ENCODE measurements at regions not wholly inside any gene's neighbourhood (a gene's known extent, or its start where the extent isn't known, plus 50 kb on each side); places are given as distances from the start of the nearest gene placed in this dataset.

DNA sequence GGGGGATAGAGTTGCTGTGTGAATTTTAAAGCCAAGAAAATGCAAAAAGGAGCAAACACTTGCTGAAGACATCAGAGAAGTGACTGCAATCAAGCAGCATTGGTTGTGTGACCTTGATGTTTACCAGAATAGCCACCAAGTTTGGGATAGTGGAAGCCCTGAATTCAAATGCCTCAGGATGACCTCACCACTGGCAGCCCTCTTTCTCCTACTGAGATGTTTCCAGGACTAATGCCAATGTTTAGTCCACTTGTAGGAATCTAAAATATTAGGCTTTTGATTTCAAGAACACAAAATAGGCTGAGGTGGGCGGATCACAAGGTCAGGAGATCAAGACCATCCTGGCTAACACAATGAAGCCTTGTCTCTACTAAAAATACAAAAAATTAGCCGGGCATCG is 112.2 kb upstream of the NUDT12 start:
- peak; percentile 49 for DNase-seq (ENCODE audit: low read depth, low spot score)

DNA sequence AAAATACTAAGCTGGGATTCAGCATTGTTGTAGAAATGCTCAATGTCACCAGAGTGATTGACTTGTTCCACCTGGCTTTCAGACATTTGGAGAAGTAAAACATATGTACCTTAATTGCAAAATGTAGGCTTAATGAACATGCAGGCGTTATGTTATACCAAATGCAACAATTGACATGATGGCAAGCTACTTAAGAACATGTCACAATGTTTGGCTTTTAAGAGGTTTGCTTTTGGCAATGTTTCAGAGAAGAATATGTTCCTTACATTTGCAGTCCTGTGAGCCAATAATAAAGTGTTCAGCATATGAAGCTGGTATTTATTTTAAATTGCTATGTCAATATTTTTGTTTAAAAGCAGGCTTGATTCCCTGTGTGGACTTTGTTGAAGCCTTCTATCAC is 111.7 kb upstream of the NUDT12 start:
- DNase-seq (ENCODE audit: low read depth, low spot score), result peak; percentile 17
- in situ Hi-C loops (cut with HindIII; ENCODE audit: low sequenced_read_pairs), result no loop called here
- no peak overlapping the region for H3K4me3 ChIP-seq (ENCODE audit: low read depth, low read length)
- TF ChIP-seq, protein P1, sequence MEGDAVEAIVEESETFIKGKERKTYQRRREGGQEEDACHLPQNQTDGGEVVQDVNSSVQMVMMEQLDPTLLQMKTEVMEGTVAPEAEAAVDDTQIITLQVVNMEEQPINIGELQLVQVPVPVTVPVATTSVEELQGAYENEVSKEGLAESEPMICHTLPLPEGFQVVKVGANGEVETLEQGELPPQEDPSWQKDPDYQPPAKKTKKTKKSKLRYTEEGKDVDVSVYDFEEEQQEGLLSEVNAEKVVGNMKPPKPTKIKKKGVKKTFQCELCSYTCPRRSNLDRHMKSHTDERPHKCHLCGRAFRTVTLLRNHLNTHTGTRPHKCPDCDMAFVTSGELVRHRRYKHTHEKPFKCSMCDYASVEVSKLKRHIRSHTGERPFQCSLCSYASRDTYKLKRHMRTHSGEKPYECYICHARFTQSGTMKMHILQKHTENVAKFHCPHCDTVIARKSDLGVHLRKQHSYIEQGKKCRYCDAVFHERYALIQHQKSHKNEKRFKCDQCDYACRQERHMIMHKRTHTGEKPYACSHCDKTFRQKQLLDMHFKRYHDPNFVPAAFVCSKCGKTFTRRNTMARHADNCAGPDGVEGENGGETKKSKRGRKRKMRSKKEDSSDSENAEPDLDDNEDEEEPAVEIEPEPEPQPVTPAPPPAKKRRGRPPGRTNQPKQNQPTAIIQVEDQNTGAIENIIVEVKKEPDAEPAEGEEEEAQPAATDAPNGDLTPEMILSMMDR (IDR thresholded peaks at IDR 0.05; ENCODE audit: low read depth, low read length), result no peak

More for the DNA sequence above, 112.2 kb upstream of the NUDT12 start:
- TF ChIP-seq, protein P1 (IDR thresholded peaks at IDR 0.05; ENCODE audit: low read depth, low read length), result no peak
- H3K4me3 ChIP-seq (ENCODE audit: low read depth, low read length), result no peak overlapping the region
- in situ Hi-C loops (cut with HindIII; ENCODE audit: low sequenced_read_pairs), result no loop called here

DNA sequence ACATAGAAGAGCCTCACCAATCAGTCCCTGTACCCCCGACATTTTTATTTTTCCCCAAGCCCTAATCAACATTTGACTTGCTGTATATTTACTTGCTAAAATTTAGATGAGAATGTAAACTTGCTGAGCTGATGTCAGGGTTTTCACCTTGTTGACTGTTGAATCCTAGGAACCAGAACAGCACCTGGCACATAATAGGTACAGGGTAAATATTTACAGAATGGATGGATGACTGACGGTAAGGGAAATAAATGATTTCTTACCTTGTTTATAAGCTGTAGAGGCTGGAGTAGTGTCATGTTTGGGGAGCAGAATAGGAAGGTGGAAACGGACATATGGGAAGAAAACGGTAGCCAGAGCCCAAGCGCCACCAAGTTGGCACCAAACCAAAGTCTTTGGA is 107.0 kb upstream of the NUDT12 start:
- TF ChIP-seq, protein P1 (IDR thresholded peaks at IDR 0.05; ENCODE audit: low read depth, low read length), result no peak
- no peak overlapping the region for H3K4me3 ChIP-seq (ENCODE audit: low read depth, low read length)
- in situ Hi-C loops (cut with HindIII; ENCODE audit: low sequenced_read_pairs), result no loop called here

DNA sequence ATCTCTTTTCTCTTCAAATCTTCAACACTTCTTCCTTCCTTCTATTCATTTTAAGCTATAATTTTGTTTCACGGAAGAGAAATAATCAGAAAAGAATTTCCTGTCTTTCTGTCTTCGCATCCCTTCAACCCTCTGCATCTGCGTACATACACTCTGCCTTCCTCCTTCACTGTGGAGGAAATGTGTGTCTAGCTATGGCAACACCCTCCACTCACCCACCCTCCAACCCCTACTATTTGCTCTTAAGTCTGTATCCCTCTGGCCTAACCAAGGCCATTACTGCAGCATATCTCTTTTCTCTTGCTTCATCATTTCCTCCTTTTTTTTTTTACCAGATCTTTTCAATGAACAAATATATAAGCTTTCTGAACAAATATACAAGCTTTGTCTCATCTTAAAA is 105.7 kb upstream of the NUDT12 start:
- in situ Hi-C loops (cut with HindIII; ENCODE audit: low sequenced_read_pairs), result no loop called here
- DNase-seq (ENCODE audit: low read depth, low spot score), result no peak

More for the DNA sequence above, 107.0 kb upstream of the NUDT12 start:
- DNase-seq (ENCODE audit: low read depth, low spot score), result no peak

DNA sequence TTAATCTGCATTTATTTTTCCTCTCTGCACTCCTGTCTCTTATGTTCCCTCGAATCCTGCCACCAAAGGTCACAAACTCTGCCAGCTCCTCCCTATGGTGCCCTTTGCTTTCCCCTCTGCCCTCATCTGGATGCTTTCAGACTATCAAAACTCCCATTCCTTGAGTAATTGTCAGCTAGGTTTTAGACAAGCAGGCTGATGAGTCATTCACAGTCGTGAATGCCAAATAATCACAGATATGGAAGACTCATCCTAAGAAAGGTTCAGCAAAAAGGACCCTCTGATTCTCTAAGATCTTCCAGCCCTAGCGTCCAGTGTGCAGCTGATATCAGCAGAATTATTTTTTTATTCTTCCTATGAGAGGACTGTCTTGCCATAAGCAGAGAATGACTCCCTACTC is 104.5 kb upstream of the NUDT12 start:
- DNase-seq (ENCODE audit: low read depth, low spot score), result peak; percentile 28
- TF ChIP-seq, protein P1 (IDR thresholded peaks at IDR 0.05; ENCODE audit: low read depth, low read length), result no peak
- in situ Hi-C loops (cut with HindIII; ENCODE audit: low sequenced_read_pairs), result no loop called here
- no peak overlapping the region for H3K4me3 ChIP-seq (ENCODE audit: low read depth, low read length)

More for the DNA sequence above, 105.7 kb upstream of the NUDT12 start:
- no peak overlapping the region for H3K4me3 ChIP-seq (ENCODE audit: low read depth, low read length)
- TF ChIP-seq, protein P1 (IDR thresholded peaks at IDR 0.05; ENCODE audit: low read depth, low read length), result no peak

DNA sequence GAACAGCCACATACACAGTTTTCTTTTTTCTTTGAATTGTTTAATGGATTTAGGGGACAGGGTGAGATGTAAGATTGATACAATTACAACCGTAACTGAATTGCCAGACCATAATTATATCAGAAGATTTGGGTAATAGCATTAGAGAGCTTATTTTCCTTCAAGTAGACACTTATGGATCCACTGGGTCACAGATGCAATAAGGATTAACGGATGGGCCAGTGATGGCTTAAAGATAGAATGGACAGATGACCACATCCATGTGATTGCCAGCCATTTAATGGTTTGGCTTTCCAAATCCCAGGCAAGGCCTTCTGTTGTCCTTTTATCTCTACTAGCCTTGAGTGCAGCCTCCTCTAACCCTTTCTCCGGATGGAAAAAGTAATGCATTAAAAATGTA is 94.7 kb upstream of the NUDT12 start:
- no peak overlapping the region for H3K4me3 ChIP-seq (ENCODE audit: low read depth, low read length)
- DNase-seq (ENCODE audit: low read depth, low spot score), result no peak
- TF ChIP-seq, protein P1 (IDR thresholded peaks at IDR 0.05; ENCODE audit: low read depth, low read length), result no peak
- in situ Hi-C loops (cut with HindIII; ENCODE audit: low sequenced_read_pairs), result no loop called here

DNA sequence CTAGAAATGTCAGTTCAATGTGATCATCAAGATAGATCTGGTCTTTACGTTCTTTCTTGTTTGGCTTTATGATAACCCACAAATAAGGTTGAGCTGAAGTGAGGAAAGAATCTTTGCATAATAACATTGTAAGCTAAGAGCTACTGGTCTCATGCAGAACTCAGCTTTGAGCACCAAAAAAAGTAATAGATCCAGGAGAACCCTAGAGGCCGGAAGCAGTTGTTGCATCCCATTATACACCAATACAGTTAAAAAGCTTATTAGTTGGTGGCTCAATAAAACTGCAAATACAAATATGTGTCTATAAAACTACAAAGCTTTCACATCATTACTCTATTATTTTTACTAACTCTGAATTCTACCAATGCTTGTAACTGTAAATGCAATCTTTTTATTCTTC is 85.5 kb upstream of the NUDT12 start:
- TF ChIP-seq, protein P1 (IDR thresholded peaks at IDR 0.05; ENCODE audit: low read depth, low read length), result no peak
- DNase-seq (ENCODE audit: low read depth, low spot score), result no peak
- H3K4me3 ChIP-seq (ENCODE audit: low read depth, low read length), result no peak overlapping the region
- in situ Hi-C loops (cut with HindIII; ENCODE audit: low sequenced_read_pairs), result no loop called here
